ENCODE measurements at regions not wholly inside any gene's neighbourhood (a gene's known extent, or its start where the extent isn't known, plus 50 kb on each side); places are given as distances from the start of the nearest gene placed in this dataset.
A peak's percentile ranks its signal among the peaks of the same experiment; 100 is the strongest.

DNA sequence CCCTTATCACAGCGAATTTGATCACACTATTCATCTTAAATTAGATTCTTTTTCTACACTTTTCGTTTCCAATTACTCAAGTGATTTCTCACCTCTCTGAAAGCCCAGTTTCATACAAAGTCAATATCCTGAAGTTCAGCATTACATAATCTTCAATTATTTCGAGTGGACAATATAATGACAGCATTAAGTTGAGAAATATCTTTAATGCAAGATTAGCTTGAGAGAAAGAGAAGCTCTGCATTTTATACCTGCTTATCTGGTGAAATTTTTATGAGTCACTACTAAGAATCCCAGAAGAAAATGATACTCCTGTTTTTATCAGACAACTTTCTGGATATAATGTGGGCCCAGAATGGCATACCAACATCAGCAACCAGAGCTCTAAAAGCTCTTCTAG lies 509.6 kb downstream of the KCNJ2 start:
- Mint-ChIP-seq H3K27me3 (ENCODE audit: insufficient read depth, unreplicated experiment) (peaks cover 40% of the 10 kb centered on the region), H3K36me3 (ENCODE audit: insufficient read depth, unreplicated experiment) (no peaks in the 10 kb centered on the region), H3K9me3 (ENCODE audit: unreplicated experiment) (no peaks in the 10 kb centered on the region), H3K27ac (ENCODE audit: low read depth, unreplicated experiment) (no peak overlapping the region), H3K4me1 (ENCODE audit: insufficient read depth, unreplicated experiment) (no peaks in the 10 kb centered on the region), H3K4me3 (ENCODE audit: unreplicated experiment) (no peak overlapping the region)
- CTCF ChIA-PET, result interaction anchor here (0.6 kb wide), 1 partner anchor 1548 kb away, joined by 3 read pairs; no protein-coding TSS in a partner anchor
- intact Hi-C loops (cut with micrococcal nuclease), result no loop called here
- TF ChIP-seq, protein P1, sequence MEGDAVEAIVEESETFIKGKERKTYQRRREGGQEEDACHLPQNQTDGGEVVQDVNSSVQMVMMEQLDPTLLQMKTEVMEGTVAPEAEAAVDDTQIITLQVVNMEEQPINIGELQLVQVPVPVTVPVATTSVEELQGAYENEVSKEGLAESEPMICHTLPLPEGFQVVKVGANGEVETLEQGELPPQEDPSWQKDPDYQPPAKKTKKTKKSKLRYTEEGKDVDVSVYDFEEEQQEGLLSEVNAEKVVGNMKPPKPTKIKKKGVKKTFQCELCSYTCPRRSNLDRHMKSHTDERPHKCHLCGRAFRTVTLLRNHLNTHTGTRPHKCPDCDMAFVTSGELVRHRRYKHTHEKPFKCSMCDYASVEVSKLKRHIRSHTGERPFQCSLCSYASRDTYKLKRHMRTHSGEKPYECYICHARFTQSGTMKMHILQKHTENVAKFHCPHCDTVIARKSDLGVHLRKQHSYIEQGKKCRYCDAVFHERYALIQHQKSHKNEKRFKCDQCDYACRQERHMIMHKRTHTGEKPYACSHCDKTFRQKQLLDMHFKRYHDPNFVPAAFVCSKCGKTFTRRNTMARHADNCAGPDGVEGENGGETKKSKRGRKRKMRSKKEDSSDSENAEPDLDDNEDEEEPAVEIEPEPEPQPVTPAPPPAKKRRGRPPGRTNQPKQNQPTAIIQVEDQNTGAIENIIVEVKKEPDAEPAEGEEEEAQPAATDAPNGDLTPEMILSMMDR (IDR thresholded peaks at IDR 0.05; ENCODE audit: unreplicated experiment), result no peak
- POLR2A ChIA-PET, result interaction anchor here (0.7 to 0.8 kb wide), 2 partner anchors 385 to 762 kb away, joined by 3 read pairs; no protein-coding TSS in a partner anchor
- no TSS peak for BruUV-seq (replicated peaks)
- no peak for DNase-seq (ENCODE audit: unreplicated experiment)

- no peak for DNase-seq (ENCODE audit: unreplicated experiment)
- Mint-ChIP-seq H3K27ac (ENCODE audit: low read depth, unreplicated experiment) (no peak overlapping the region), H3K4me3 (ENCODE audit: unreplicated experiment) (no peak overlapping the region)
Observed at GRCh38 chr17:70683936-70684335, 514.6 kb downstream of the KCNJ2 start.

GRCh38 chr17:70687421-70687820 lies 518.1 kb downstream of the KCNJ2 start:
- intact Hi-C loops (cut with micrococcal nuclease), result no loop called here
- no peaks in the 10 kb centered on the region for H3K4me1 Mint-ChIP-seq (ENCODE audit: insufficient read depth, unreplicated experiment)
- H3K9me3 Mint-ChIP-seq (ENCODE audit: unreplicated experiment), result no peaks in the 10 kb centered on the region
- POLR2A ChIA-PET, result no interaction called here
- peak; percentile 11 for DNase-seq (ENCODE audit: unreplicated experiment)
- no peak overlapping the region for H3K27ac Mint-ChIP-seq (ENCODE audit: low read depth, unreplicated experiment)
- no TSS peak for BruUV-seq (replicated peaks)
- H3K36me3 Mint-ChIP-seq (ENCODE audit: insufficient read depth, unreplicated experiment), result no peaks in the 10 kb centered on the region
- CTCF ChIA-PET, result no interaction called here
- no peak overlapping the region for H3K4me3 Mint-ChIP-seq (ENCODE audit: unreplicated experiment)
- H3K27me3 Mint-ChIP-seq (ENCODE audit: insufficient read depth, unreplicated experiment), result peaks cover 11% of the 10 kb centered on the region
- TF ChIP-seq, protein P1 (IDR thresholded peaks at IDR 0.05; ENCODE audit: unreplicated experiment), result no peak

More at GRCh38 chr17:70683936-70684335, 514.6 kb downstream of the KCNJ2 start:
- no peaks in the 10 kb centered on the region for H3K9me3 Mint-ChIP-seq (ENCODE audit: unreplicated experiment)
- ChIA-PET CTCF (no interaction called here), POLR2A (no interaction called here)
- H3K36me3 Mint-ChIP-seq (ENCODE audit: insufficient read depth, unreplicated experiment), result no peaks in the 10 kb centered on the region
- intact Hi-C loops (cut with micrococcal nuclease), result no loop called here
- BruUV-seq (replicated peaks), result no TSS peak
- TF ChIP-seq, protein P1 (IDR thresholded peaks at IDR 0.05; ENCODE audit: unreplicated experiment), result no peak
- peaks cover 7% of the 10 kb centered on the region for H3K27me3 Mint-ChIP-seq (ENCODE audit: insufficient read depth, unreplicated experiment)
- H3K4me1 Mint-ChIP-seq (ENCODE audit: insufficient read depth, unreplicated experiment), result no peaks in the 10 kb centered on the region

GRCh38 chr17:70691150-70691549 lies 521.8 kb downstream of the KCNJ2 start:
- Mint-ChIP-seq H3K9me3 (ENCODE audit: unreplicated experiment) (no peaks in the 10 kb centered on the region), H3K4me3 (ENCODE audit: unreplicated experiment) (no peak overlapping the region)
- POLR2A ChIA-PET, result no interaction called here

More at GRCh38 chr17:70691150-70691549, 521.8 kb downstream of the KCNJ2 start:
- BruUV-seq (replicated peaks), result no TSS peak
- no peak overlapping the region for H3K27ac Mint-ChIP-seq (ENCODE audit: low read depth, unreplicated experiment)
- peaks cover 11% of the 10 kb centered on the region for H3K27me3 Mint-ChIP-seq (ENCODE audit: insufficient read depth, unreplicated experiment)
- intact Hi-C loops (cut with micrococcal nuclease), result no loop called here
- H3K36me3 Mint-ChIP-seq (ENCODE audit: insufficient read depth, unreplicated experiment), result no peaks in the 10 kb centered on the region
- no peaks in the 10 kb centered on the region for H3K4me1 Mint-ChIP-seq (ENCODE audit: insufficient read depth, unreplicated experiment)
- TF ChIP-seq, protein P1 (IDR thresholded peaks at IDR 0.05; ENCODE audit: unreplicated experiment), result no peak
- DNase-seq (ENCODE audit: unreplicated experiment), result no peak
- CTCF ChIA-PET, result no interaction called here

Data from MCF 10A (cell line).